Natural killer cell (primary cell): ENCODE measurements at regions not wholly inside any gene's neighbourhood (a gene's known extent, or its start where the extent isn't known, plus 50 kb on each side); places are given as distances from the start of the nearest gene placed in this dataset.

ENCODE experiments used
- ATAC-seq, 3 donors: fragments of 150-1000 bp in 2 of 3; fragments of 200-7000 bp in 1 of 3; cut with Tn5 transposase; 1 replicate in 1 of 3; 2 replicates in 2 of 3; pipeline ENCODE4 v1.10.0; 2021; ENCODE audit warnings: mild to moderate bottlenecking in 2 of 3, moderate library complexity in 2 of 3
- DNase-seq, 2 donors: peaks; one replicate each; pipeline versions ENCODE4 v3.0.0 to v3.0.0-alpha.2; 2013 to 2021; ENCODE audit warnings: mixed read lengths in 1 of 2
- H3K27ac ChIP-seq: one replicate; pipeline ENCODE4 v1.5.1; 2013; ENCODE audit warnings: mild to moderate bottlenecking, low read length
- H3K27me3 ChIP-seq: one replicate; pipeline ENCODE4 v1.6.1; 2013; ENCODE audit warnings: low read length; ENCODE audit not compliant: control insufficient read depth, insufficient read depth
- H3K36me3 ChIP-seq: one replicate; pipeline ENCODE4 v1.6.1; 2013; ENCODE audit warnings: low read length; ENCODE audit not compliant: control insufficient read depth, insufficient read depth
- H3K4me1 ChIP-seq: one replicate; pipeline ENCODE4 v1.6.1; 2013; ENCODE audit warnings: low read length; ENCODE audit not compliant: control insufficient read depth, insufficient read depth
- H3K4me3 ChIP-seq: one replicate; pipeline ENCODE4 v1.5.1; 2013; ENCODE audit warnings: low read length
- H3K9me3 ChIP-seq: one replicate; pipeline ENCODE4 v1.6.1; 2013; ENCODE audit warnings: low read length; ENCODE audit not compliant: control insufficient read depth, insufficient read depth
- H3K27ac Mint-ChIP-seq, 2 donors: one replicate each; pipeline ENCODE4 v1.8.0; 2022; ENCODE audit warnings: mild to moderate bottlenecking in 2 of 2, mixed read lengths in 2 of 2, moderate library complexity in 1 of 2
- H3K27me3 Mint-ChIP-seq, 2 donors: one replicate each; pipeline ENCODE4 v1.8.0; 2022; ENCODE audit warnings: low read depth in 2 of 2, mixed read lengths in 2 of 2
- H3K36me3 Mint-ChIP-seq: one replicate; pipeline ENCODE4 v1.8.0; 2022; ENCODE audit warnings: mixed read lengths
- H3K4me1 Mint-ChIP-seq, 2 donors: one replicate each; pipeline ENCODE4 v1.8.0; 2022; ENCODE audit warnings: mixed read lengths in 2 of 2
- H3K4me3 Mint-ChIP-seq: one replicate; pipeline ENCODE4 v1.8.0; 2022; ENCODE audit warnings: mild to moderate bottlenecking, moderate library complexity, mixed read lengths
- H3K9me3 Mint-ChIP-seq, 2 donors: one replicate each; pipeline ENCODE4 v1.8.0; 2022; ENCODE audit warnings: mixed read lengths in 2 of 2
- CTCF ChIP-seq: fragments of 200-600 bp; IDR thresholded peaks from one replicate; pipeline ENCODE4 v1.8.0; 2022; ENCODE audit warnings: antibody characterized with exemption
- WGBS: methylation state at CpG from one replicate; pipeline ENCODE4 v1.1.7; 2013; ENCODE audit warnings: missing lambda C conversion rate; ENCODE audit not compliant: insufficient coverage; 5-methylcytosine and 5-hydroxymethylcytosine counted together
- intact Hi-C: fragments of 100-400 bp; cut with micrococcal nuclease; formaldehyde crosslinking; loops from one replicate; pipeline ENCODE4 v1.14.2; 2022

- H3K4me3 ChIP-seq: no peak overlapping the region
- no peaks in the 10 kb centered on the region for H3K27me3 ChIP-seq
- H3K36me3 ChIP-seq: no peaks in the 10 kb centered on the region
- 88% methylated on average over 2 of the region's 2 CpGs for WGBS
- intact Hi-C loops: no loop called here
- DNase-seq (no peak), ATAC-seq (no peak)
- H3K9me3 ChIP-seq: no peaks in the 10 kb centered on the region
- no peak overlapping the region for H3K27ac Mint-ChIP-seq
- no peaks in the 10 kb centered on the region for H3K4me1 ChIP-seq
- no peak for TF ChIP-seq CTCF
- no peaks in the 10 kb centered on the region for H3K36me3 Mint-ChIP-seq
- no peaks in the 10 kb centered on the region for H3K9me3 Mint-ChIP-seq
- peaks cover 0 to 2% of the 10 kb centered on the region in 2 donors for H3K27me3 Mint-ChIP-seq
- H3K4me3 Mint-ChIP-seq: no peak overlapping the region
- no peak overlapping the region for H3K27ac ChIP-seq
- no peaks in the 10 kb centered on the region for H3K4me1 Mint-ChIP-seq
These were observed 438.3 kb upstream of the PSMD7 start for GRCh38 chr16:73858326-73858725.

DNA sequence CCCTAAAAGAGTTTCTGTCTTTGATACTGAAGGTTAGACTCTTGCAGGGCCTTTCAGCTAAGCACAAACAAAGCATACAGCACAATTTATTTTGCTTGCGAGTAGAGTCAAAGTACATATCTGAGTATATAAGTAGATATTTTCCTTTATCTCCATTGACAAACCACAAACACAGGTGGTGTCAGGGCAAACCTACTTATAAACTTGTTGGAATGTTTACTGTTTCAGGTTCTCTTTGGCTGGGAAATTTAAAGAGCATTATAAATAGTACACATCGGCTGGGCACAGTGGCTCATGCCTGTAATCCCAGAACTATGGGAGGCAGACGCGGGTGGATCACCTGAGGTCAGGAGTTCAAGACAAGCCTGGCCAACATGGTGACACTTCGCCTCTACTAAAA lies 442.6 kb upstream of the PSMD7 start:
- Histone ChIP-seq H3K9me3 (no peaks in the 10 kb centered on the region), H3K4me3 (no peak overlapping the region), H3K27ac (no peak overlapping the region), H3K36me3 (no peaks in the 10 kb centered on the region), H3K27me3 (no peaks in the 10 kb centered on the region), H3K4me1 (no peaks in the 10 kb centered on the region)
- no peak for ATAC-seq
- peaks cover 0 to 2% of the 10 kb centered on the region in 2 donors for H3K27me3 Mint-ChIP-seq
- no peaks in the 10 kb centered on the region for H3K4me1 Mint-ChIP-seq
- no peak overlapping the region for H3K4me3 Mint-ChIP-seq
- no peaks in the 10 kb centered on the region for H3K36me3 Mint-ChIP-seq
- no peaks in the 10 kb centered on the region for H3K9me3 Mint-ChIP-seq
- intact Hi-C loops: no loop called here
- H3K27ac Mint-ChIP-seq: no peak overlapping the region
- TF ChIP-seq CTCF: no peak
- no peak for DNase-seq
- 98% methylated on average over 4 of the region's 5 CpGs for WGBS

- Histone ChIP-seq H3K4me1 (no peaks in the 10 kb centered on the region), H3K9me3 (no peaks in the 10 kb centered on the region), H3K4me3 (no peak overlapping the region), H3K27me3 (no peaks in the 10 kb centered on the region), H3K36me3 (no peaks in the 10 kb centered on the region), H3K27ac (no peak overlapping the region)
- Mint-ChIP-seq H3K27me3 (peaks cover 0 to 2% of the 10 kb centered on the region in 2 donors), H3K4me3 (no peak overlapping the region), H3K9me3 (no peaks in the 10 kb centered on the region), H3K36me3 (no peaks in the 10 kb centered on the region), H3K4me1 (no peaks in the 10 kb centered on the region), H3K27ac (no peak overlapping the region)
- no peak for TF ChIP-seq CTCF
- intact Hi-C loops: no loop called here
- WGBS: 88% methylated on average over 1 of the region's 1 CpG
- DNase-seq (no peak), ATAC-seq (no peak)
These were observed 444.1 kb upstream of the PSMD7 start for GRCh38 chr16:73852561-73852960.

- no peak overlapping the region for H3K4me3 Mint-ChIP-seq
- no peak for DNase-seq
- Histone ChIP-seq H3K4me3 (no peak overlapping the region), H3K36me3 (no peaks in the 10 kb centered on the region), H3K27me3 (no peaks in the 10 kb centered on the region), H3K27ac (no peak overlapping the region), H3K4me1 (no peaks in the 10 kb centered on the region), H3K9me3 (no peaks in the 10 kb centered on the region)
- ATAC-seq: no peak
- H3K27me3 Mint-ChIP-seq: no peaks in the 10 kb centered on the region
- TF ChIP-seq CTCF: no peak
- H3K4me1 Mint-ChIP-seq: no peaks in the 10 kb centered on the region
- WGBS: 88% methylated on average over 4 of the region's 4 CpGs
- H3K9me3 Mint-ChIP-seq: peaks cover 0 to 3% of the 10 kb centered on the region in 2 donors
- no peaks in the 10 kb centered on the region for H3K36me3 Mint-ChIP-seq
- H3K27ac Mint-ChIP-seq: no peak overlapping the region
- intact Hi-C loops: no loop called here
These were observed 447.6 kb upstream of the PSMD7 start for GRCh38 chr16:73848993-73849392.
